ENCODE measurements at regions not wholly inside any gene's neighbourhood (a gene's known extent, or its start where the extent isn't known, plus 50 kb on each side); places are given as distances from the start of the nearest gene placed in this dataset.

DNA sequence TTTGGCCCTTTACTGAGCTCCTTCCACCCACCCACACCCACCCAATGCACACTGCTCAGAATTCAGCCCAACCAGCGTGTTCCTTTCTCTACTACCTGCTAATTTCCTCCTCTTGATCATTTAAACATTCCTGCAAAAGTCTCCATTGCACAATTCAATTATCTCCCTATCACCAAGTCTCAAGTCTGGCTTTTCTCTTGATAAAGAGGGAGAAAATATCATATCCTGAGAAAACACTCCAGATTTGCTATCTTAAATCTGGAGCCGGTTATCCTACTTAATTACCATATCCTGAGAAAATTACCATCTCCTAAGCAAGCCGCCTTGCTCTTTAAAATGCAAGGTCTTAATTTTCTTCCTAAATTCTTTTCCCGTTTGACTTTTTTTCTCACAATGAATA is 505.5 kb downstream of the XPNPEP1 start:
- CTCF ChIA-PET = no interaction called here
- Histone ChIP-seq H3K27me3 (ENCODE audit: control insufficient read depth, insufficient read depth, low read length) (no peaks in the 10 kb centered on the region), H3K4me3 (ENCODE audit: low read depth, low read length) (no peak overlapping the region), H3K9me3 (ENCODE audit: control insufficient read depth, insufficient read depth, low read length) (no peaks in the 10 kb centered on the region; the same call in 1 of the 2 replicates), H3K27ac (ENCODE audit: low read depth, low read length) (no peak overlapping the region)
- POLR2A ChIA-PET = no interaction called here
- no peak for TF ChIP-seq CTCF (IDR thresholded peaks at IDR 0.05; ENCODE audit: low read depth, low read length)
- DNase-seq (ENCODE audit: low read depth, low spot score) = no peak

GRCh38 chr10:109412353-109412752 is 511.0 kb downstream of the XPNPEP1 start:
- Histone ChIP-seq H3K27me3 (ENCODE audit: control insufficient read depth, insufficient read depth, low read length) (no peaks in the 10 kb centered on the region), H3K27ac (ENCODE audit: low read depth, low read length) (no peak overlapping the region), H3K4me3 (ENCODE audit: low read depth, low read length) (no peak overlapping the region), H3K9me3 (ENCODE audit: control insufficient read depth, insufficient read depth, low read length) (no peaks in the 10 kb centered on the region)
- no peak for DNase-seq (ENCODE audit: low read depth, low spot score)
- no peak for TF ChIP-seq CTCF (IDR thresholded peaks at IDR 0.05; ENCODE audit: low read depth, low read length)
- CTCF ChIA-PET = no interaction called here
- POLR2A ChIA-PET = no interaction called here

GRCh38 chr10:109411917-109412316 is 511.4 kb downstream of the XPNPEP1 start:
- ChIA-PET CTCF (no interaction called here), POLR2A (no interaction called here)
- Histone ChIP-seq H3K27me3 (ENCODE audit: control insufficient read depth, insufficient read depth, low read length) (no peaks in the 10 kb centered on the region), H3K27ac (ENCODE audit: low read depth, low read length) (no peak overlapping the region), H3K4me3 (ENCODE audit: low read depth, low read length) (no peak overlapping the region), H3K9me3 (ENCODE audit: control insufficient read depth, insufficient read depth, low read length) (no peaks in the 10 kb centered on the region)
- DNase-seq (ENCODE audit: low read depth, low spot score) = no peak
- no peak for TF ChIP-seq CTCF (IDR thresholded peaks at IDR 0.05; ENCODE audit: low read depth, low read length)

DNA sequence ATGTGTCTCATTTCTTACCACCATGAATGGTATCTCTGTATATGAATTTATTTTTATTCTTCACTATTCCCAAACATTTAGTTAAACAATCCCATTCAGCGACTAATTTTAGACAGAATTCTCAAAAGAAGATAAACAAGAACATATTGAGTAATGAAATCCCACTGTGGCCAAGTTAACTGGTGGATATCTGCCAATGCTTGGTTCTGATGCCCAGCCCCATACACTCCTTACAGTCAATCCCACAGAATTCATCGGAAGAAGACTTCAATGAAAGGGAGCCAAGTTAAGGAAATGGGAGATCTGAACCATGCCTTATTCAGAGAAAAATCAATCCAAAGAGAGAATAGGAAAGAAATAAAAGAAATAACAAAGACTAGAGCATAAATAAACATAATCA is 518.0 kb downstream of the XPNPEP1 start:
- 0 out of 2 replicates have a peak, but pooled peaks have one; percentile 2 for TF ChIP-seq CTCF (IDR thresholded peaks at IDR 0.05; ENCODE audit: low read depth, low read length)
- Histone ChIP-seq H3K4me3 (ENCODE audit: low read depth, low read length) (no peak overlapping the region), H3K27ac (ENCODE audit: low read depth, low read length) (no peak overlapping the region), H3K27me3 (ENCODE audit: control insufficient read depth, insufficient read depth, low read length) (no peaks in the 10 kb centered on the region), H3K9me3 (ENCODE audit: control insufficient read depth, insufficient read depth, low read length) (no peaks in the 10 kb centered on the region)
- DNase-seq (ENCODE audit: low read depth, low spot score) = no peak
- ChIA-PET POLR2A (no interaction called here), CTCF (no interaction called here)

DNA sequence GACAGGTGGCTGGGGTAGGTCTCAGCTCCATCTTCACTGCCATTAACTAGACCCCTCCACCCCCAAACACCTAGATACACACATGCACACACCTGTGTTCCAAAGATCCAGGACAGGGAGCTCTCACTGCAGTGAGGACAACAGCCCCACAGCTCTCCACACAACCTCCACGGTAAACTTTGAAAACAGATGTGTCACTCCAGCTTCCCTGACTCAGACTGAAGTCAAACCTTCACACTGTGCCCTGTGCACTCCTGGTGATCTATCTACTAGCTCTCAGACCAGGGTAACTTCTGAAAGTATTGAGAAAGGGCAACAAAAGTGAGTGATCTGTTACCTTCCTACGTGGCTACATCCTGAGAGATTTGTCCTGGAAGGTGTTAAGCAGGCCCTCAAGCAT is 519.8 kb downstream of the XPNPEP1 start:
- CTCF ChIA-PET = no interaction called here
- TF ChIP-seq CTCF (IDR thresholded peaks at IDR 0.05; ENCODE audit: low read depth, low read length) = no peak
- Histone ChIP-seq H3K4me3 (ENCODE audit: low read depth, low read length) (no peak overlapping the region), H3K9me3 (ENCODE audit: control insufficient read depth, insufficient read depth, low read length) (no peaks in the 10 kb centered on the region), H3K27me3 (ENCODE audit: control insufficient read depth, insufficient read depth, low read length) (no peaks in the 10 kb centered on the region), H3K27ac (ENCODE audit: low read depth, low read length) (no peak overlapping the region)
- DNase-seq (ENCODE audit: low read depth, low spot score) = no peak
- POLR2A ChIA-PET = no interaction called here
